ENCODE measurements at regions not wholly inside any gene's neighbourhood (a gene's known extent, or its start where the extent isn't known, plus 50 kb on each side); places are given as distances from the start of the nearest gene placed in this dataset.
"Not testable (repeated sequence)": the region's sequence is repeated elsewhere in the genome, so short reads cannot be mapped to it uniquely, and the experiment has no call there.

- DNase-seq (ENCODE audit: low read depth), result no peak
- no peak for TF ChIP-seq CTCF (IDR thresholded peaks at IDR 0.05; ENCODE audit: control insufficient read depth, extremely low read depth, insufficient read depth)
- H3K4me3 ChIP-seq (ENCODE audit: low read depth, low read length), result no peak overlapping the region
Observed at GRCh38 chr7:50921114-50921813, 138.6 kb upstream of the GRB10 start.

- no peak for TF ChIP-seq CTCF (IDR thresholded peaks at IDR 0.05; ENCODE audit: control insufficient read depth, extremely low read depth, insufficient read depth)
- DNase-seq (ENCODE audit: low read depth), result no peak
- no peak overlapping the region for H3K4me3 ChIP-seq (ENCODE audit: low read depth, low read length)
Observed at GRCh38 chr7:50920031-50920635, 137.4 kb upstream of the GRB10 start.

DNA sequence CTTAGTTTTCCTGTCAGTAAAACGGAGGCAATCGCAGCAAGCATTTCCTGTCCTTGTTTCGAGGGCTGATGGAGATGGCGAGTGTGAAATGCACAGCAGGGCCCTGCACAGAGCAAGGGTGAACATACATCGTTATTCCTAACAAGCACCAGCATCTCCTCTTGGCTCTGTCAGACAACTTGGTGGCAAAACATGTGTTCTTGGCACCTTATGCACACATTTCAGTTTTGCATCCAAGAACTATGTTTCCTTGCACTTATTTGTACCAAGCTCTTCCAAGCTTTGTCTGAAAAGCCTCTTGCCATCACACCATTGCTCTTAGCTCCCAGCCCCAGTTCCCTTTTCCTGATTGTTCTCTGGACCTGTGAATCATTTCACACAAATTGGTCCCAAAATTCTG, 132.9 kb upstream of the GRB10 start:
- DNase-seq (ENCODE audit: low read depth), result no peak
- no peak overlapping the region for H3K4me3 ChIP-seq (ENCODE audit: low read depth, low read length)
- no peak for TF ChIP-seq CTCF (IDR thresholded peaks at IDR 0.05; ENCODE audit: control insufficient read depth, extremely low read depth, insufficient read depth)

DNA sequence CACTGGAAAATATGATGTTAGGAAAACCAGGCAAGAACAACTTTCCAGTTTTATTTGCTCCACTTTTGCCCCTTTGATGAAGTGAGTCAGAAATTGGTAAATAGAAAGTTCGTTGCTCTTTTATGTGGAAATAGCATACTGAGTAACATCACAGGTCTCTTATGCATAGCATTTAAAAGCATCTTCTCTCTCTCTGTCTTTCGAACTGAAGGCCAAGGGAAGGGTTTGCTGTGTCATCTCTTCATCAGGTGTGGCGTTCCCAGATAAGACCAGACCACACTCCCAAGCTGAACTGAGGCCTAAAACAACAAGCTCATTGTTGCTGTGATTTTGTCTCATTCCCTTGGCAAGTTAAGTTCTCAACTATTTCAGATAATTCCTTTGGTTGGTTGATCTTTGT, 131.8 kb upstream of the GRB10 start:
- H3K4me3 ChIP-seq (ENCODE audit: low read depth, low read length), result no peak overlapping the region
- TF ChIP-seq CTCF (IDR thresholded peaks at IDR 0.05; ENCODE audit: control insufficient read depth, extremely low read depth, insufficient read depth), result no peak
- DNase-seq (ENCODE audit: low read depth), result no peak

DNA sequence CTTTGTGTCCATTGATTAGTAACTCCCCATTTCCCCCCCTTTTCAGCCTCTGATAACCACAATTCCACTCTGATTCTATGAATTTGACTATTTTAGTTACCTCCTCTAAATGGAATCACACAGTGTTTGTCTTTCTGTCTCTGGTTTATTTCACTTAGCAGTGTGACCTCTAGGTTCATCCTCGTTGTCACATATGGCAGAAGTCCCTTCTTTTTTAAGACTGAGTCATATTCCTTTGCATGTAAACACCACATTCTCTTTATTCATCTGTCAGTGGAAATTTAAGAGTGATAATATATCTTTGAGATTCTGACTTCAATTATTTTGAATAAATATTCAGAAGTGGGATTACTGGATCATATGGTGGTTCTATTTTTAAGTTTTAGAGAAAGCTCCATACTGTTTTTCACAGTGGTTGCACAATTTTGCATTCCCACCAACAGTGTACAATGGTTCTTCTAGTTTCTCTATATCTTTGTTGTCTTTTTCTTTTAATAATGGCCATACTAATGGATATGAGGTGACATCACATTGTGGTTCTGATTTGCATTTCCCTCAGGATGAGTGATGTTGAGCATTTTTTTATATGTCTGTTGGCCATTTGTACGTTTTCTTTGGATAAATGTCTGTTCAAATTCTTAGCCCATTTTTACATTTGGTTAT, 126.1 kb upstream of the GRB10 start:
- no peak overlapping the region for H3K4me3 ChIP-seq (ENCODE audit: low read depth, low read length)
- no peak for DNase-seq (ENCODE audit: low read depth)
- TF ChIP-seq CTCF (IDR thresholded peaks at IDR 0.05; ENCODE audit: control insufficient read depth, extremely low read depth, insufficient read depth), result no peak

DNA sequence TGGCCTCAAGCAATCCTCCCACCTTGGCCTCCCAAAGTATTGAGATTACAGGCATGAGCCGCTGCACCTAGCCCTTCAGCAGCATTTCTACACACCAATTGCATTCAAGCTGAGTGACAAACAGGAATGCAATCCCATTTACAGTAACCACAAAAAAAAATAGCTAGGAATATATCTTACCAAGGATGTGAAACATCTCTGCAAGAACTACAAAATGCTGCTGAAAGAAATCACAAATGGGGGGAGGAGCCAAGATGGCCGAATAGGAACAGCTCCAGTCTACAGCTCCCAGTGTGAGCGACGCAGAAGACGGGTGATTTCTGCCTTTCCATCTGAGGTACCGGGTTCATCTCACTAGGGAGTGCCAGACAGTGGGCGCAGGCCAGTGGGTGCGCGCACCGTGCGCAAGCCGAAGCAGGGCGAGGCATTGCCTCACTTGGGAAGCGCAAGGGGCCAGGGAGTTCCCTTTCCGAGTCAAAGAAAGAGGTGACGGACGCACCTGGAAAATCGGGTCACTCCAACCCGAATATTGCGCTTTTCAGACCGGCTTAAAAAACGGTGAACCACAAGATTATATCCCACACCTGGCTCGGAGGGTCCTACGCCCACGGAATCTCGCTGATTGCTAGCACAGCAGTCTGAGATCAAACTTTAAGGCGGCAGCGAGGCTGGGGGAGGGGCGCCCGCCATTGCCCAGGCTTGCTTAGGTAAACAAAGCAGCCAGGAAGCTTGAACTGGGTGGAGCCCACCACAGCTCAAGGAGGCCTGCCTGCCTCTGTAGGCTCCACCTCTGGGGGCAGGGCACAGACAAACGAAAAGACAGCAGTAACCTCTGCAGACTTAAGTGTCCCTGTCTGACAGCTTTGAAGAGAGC, 116.1 kb upstream of the GRB10 start:
- DNase-seq (ENCODE audit: low read depth); H3K4me3 ChIP-seq (ENCODE audit: low read depth, low read length): not testable (repeated sequence)

GRCh38 chr7:50887061-50887460, 104.4 kb upstream of the GRB10 start:
- DNase-seq (ENCODE audit: low read depth); H3K4me3 ChIP-seq (ENCODE audit: low read depth, low read length): not testable (repeated sequence)
